Kidney (tissue), 13 donors: ENCODE measurements at regions not wholly inside any gene's neighbourhood (a gene's known extent, or its start where the extent isn't known, plus 50 kb on each side); places are given as distances from the start of the nearest gene placed in this dataset.

Source experiments
- DNase-seq, 5 donors: peaks; one replicate each; pipeline ENCODE4 v3.0.0-alpha.2; 2013 to 2020
- FAIRE-seq: peaks from 2 replicates; lab custom pipeline; 2012; peaks lifted over from hg19 to GRCh38; lab: Jason Lieb, UNC
- H3K27ac ChIP-seq, 2 donors: one replicate each; pipeline ENCODE4 v1.7.0; 2013; ENCODE audit warnings: low read depth in 2 of 2, low read length in 2 of 2, inconsistent platforms in 1 of 2
- H3K27me3 ChIP-seq: one replicate; pipeline ENCODE4 v1.7.1; 2013; ENCODE audit warnings: low read length, inconsistent platforms; ENCODE audit not compliant: control insufficient read depth, insufficient read depth
- H3K36me3 ChIP-seq, 3 donors: one replicate each; pipeline versions ENCODE4 v1.7.0 to v1.7.1; 2013; ENCODE audit warnings: low read length in 3 of 3, control low read depth in 1 of 3, inconsistent platforms in 1 of 3; ENCODE audit not compliant: insufficient read depth in 3 of 3, control insufficient read depth in 2 of 3
- H3K4me1 ChIP-seq, 3 donors: one replicate each; pipeline versions ENCODE4 v1.7.0 to v1.7.1; 2013; ENCODE audit warnings: low read length in 3 of 3, inconsistent platforms in 1 of 3, low read depth in 1 of 3; ENCODE audit not compliant: control insufficient read depth in 2 of 3, insufficient read depth in 2 of 3
- H3K4me3 ChIP-seq, 3 donors: one replicate each; pipeline versions ENCODE4 v1.7.0 to v1.8.1; 2013; ENCODE audit warnings: low read length in 3 of 3, control low read depth in 1 of 3, inconsistent platforms in 1 of 3
- H3K9ac ChIP-seq, 3 donors: one replicate each; pipeline versions ENCODE4 v1.7.0 to v1.7.1; 2013; ENCODE audit warnings: low read length in 3 of 3, control low read depth in 1 of 3, inconsistent platforms in 1 of 3
- H3K9me3 ChIP-seq, 3 donors: one replicate each; pipeline versions ENCODE4 v1.7.0 to v1.7.1; 2013; ENCODE audit warnings: low read length in 3 of 3, control low read depth in 1 of 3, inconsistent platforms in 1 of 3; ENCODE audit not compliant: control insufficient read depth in 2 of 3, insufficient read depth in 1 of 3
- CTCF ChIP-seq: IDR thresholded peaks from 3 replicates; pipeline ENCODE4 v1.5.1; 2012; ENCODE audit warnings: mild to moderate bottlenecking, moderate library complexity, borderline replicate concordance; ENCODE audit not compliant: insufficient read depth; ENCODE audit errors: extremely low read depth
- intact Hi-C: fragments of 100-400 bp; cut with DNase I; formaldehyde crosslinking; loops from one replicate; pipeline ENCODE4 v1.11.1; 2022
- donor health status: control.
- donor health status: control.
- donor health status: control.
- donor health status: control.
- donor health status: control.
- donor health status: DM: yes; HTN: yes; CAD: no.
- donor health status: Normal renal cell carcinoma (clear cell type).

DNA sequence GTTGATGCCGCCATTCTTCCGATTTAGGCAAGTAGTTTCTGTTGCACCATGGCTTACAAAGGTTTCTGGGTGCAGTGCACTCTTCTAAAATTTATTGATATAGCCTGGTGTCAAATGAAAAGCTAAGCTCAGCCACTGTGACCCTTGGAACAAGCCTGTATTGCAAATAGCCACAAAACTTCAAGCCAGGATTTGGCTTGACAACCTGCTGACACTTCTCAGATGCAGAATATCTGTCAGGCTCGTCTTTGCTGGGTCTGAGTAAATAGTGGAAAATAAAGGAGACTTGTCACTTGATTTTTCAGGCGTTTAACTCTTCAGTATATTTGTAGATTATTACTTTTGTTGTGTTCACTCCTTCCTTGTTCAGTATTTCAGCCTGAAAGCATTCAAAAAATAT lies 871.8 kb downstream of the OTOL1 start:
- no peaks in the 10 kb centered on the region for H3K36me3 ChIP-seq
- H3K27ac ChIP-seq = no peak overlapping the region
- H3K4me1 ChIP-seq = no peaks in the 10 kb centered on the region
- intact Hi-C loops = no loop called here
- H3K27me3 ChIP-seq = no peaks in the 10 kb centered on the region
- H3K4me3 ChIP-seq = no peak overlapping the region
- DNase-seq (no peak), FAIRE-seq (no peak)
- no peaks in the 10 kb centered on the region for H3K9me3 ChIP-seq
- H3K9ac ChIP-seq = no peak overlapping the region
- no peak for TF ChIP-seq CTCF

- no peak for FAIRE-seq
- H3K27ac ChIP-seq = no peak overlapping the region
- H3K4me1 ChIP-seq = no peaks in the 10 kb centered on the region
- no peaks in the 10 kb centered on the region for H3K27me3 ChIP-seq
- H3K36me3 ChIP-seq = no peaks in the 10 kb centered on the region
- no peak for DNase-seq
- no peak overlapping the region for H3K4me3 ChIP-seq
- no peaks in the 10 kb centered on the region for H3K9me3 ChIP-seq
- intact Hi-C loops = no loop called here
- H3K9ac ChIP-seq = no peak overlapping the region
- TF ChIP-seq CTCF = no peak
Observed at GRCh38 chr3:162369306-162369705, 872.7 kb downstream of the OTOL1 start.

DNA sequence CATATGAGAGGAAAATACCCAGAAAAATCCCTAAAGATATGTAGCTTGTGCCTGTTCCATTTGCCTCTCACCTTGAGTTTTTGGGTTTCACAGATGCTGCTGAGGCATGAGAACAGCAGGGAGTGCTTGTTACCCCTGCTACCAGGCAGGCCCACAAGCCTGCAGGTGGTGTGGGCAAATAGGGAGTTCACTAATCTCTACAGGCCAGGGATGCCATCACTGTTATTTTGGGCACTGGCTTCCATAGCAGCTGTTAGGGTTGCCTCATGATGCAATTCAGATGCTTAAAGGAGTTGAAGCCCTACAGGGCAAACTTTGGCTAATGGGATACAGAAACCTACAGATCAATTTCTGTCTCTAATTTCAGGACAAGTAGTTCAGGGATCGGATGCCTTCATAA lies 873.5 kb downstream of the OTOL1 start:
- H3K4me1 ChIP-seq = no peaks in the 10 kb centered on the region
- DNase-seq (no peak), FAIRE-seq (no peak)
- H3K27me3 ChIP-seq = no peaks in the 10 kb centered on the region
- no peak for TF ChIP-seq CTCF
- intact Hi-C loops = no loop called here
- H3K4me3 ChIP-seq = no peak overlapping the region
- H3K9me3 ChIP-seq = no peaks in the 10 kb centered on the region
- no peak overlapping the region for H3K9ac ChIP-seq
- H3K36me3 ChIP-seq = no peaks in the 10 kb centered on the region
- no peak overlapping the region for H3K27ac ChIP-seq

DNA sequence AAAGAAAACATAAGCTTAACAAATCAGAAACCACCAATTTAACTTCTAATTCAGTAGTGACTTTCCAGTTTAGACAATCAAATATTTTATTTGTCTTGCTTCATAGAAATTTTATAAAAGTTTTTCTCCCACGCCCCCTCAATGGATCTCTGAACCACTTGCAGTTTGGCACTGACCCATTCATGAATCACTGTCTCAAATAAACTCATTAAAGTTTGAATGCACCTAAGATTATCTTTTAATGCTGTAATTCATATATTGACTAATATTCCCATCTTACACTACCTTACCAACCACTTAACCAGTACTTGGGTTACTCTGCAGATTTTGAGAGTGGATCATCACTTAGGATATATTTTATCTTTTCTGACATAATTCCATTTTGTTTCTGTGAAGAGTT lies 880.2 kb downstream of the OTOL1 start:
- H3K27ac ChIP-seq = no peak overlapping the region
- H3K27me3 ChIP-seq = no peaks in the 10 kb centered on the region
- TF ChIP-seq CTCF = no peak
- H3K9me3 ChIP-seq = no peaks in the 10 kb centered on the region
- H3K4me1 ChIP-seq = no peaks in the 10 kb centered on the region
- FAIRE-seq (no peak), DNase-seq (no peak)
- no peaks in the 10 kb centered on the region for H3K36me3 ChIP-seq
- intact Hi-C loops = no loop called here
- no peak overlapping the region for H3K9ac ChIP-seq
- H3K4me3 ChIP-seq = no peak overlapping the region
